SH-SY5Y (cell line): ENCODE measurements at regions not wholly inside any gene's neighbourhood (a gene's known extent, or its start where the extent isn't known, plus 50 kb on each side); places are given as distances from the start of the nearest gene placed in this dataset.

Source experiments
- GATA2 ChIP-seq: IDR thresholded peaks from 2 replicates; pipeline ENCODE4 v1.6.1; 2011; ENCODE audit warnings: mild to moderate bottlenecking, low read depth, low read length
- GATA3 ChIP-seq: IDR thresholded peaks from 2 replicates; pipeline ENCODE4 v1.6.1; 2011; ENCODE audit warnings: low read depth, mild to moderate bottlenecking, low read length, moderate library complexity

- TF ChIP-seq GATA2 (no peak), GATA3 (no peak)
Measured at GRCh38 chr1:4108758-4109627, 208.9 kb upstream of the C1orf174 start.

DNA sequence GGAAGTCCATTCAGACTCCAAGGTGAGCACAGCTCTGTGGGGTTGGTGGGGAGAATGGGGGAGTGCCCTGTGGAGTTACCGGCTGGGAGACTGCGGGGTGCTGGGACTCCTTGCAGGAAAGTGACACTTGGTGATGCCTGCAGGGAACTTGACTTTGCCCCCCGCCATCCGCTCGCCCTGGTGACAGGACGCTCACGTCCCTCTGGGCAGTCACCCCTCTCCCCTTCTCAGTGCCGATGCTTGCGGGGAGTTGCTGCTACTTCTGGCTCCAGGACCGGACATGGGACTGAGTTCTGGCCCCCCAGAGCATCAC is 209.5 kb upstream of the C1orf174 start:
- TF ChIP-seq GATA2 (no peak), GATA3 (no peak)

- TF ChIP-seq GATA2 (no peak), GATA3 (no peak)
Measured at GRCh38 chr1:4110888-4111287, 210.8 kb upstream of the C1orf174 start.

DNA sequence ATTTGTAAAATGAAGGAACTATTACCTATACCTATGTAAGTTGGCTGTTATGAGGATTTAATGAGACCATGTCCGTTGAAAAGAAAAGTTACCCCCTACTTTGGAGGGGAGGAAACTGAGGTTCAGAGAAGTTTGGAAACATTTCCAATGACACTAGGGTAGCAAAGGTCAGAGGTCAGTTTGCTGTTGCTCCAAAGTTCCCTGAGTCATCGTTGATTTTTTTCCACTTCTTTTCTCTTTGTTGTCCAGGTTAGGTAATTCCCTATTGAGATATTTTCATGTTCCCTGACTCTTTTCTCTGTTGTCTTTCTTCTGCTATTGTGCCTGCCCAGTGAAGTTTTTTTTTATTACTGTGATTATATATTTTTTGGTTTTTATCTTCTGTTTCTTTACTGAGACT is 213.8 kb upstream of the C1orf174 start:
- TF ChIP-seq GATA2 (no peak), GATA3 (no peak)

DNA sequence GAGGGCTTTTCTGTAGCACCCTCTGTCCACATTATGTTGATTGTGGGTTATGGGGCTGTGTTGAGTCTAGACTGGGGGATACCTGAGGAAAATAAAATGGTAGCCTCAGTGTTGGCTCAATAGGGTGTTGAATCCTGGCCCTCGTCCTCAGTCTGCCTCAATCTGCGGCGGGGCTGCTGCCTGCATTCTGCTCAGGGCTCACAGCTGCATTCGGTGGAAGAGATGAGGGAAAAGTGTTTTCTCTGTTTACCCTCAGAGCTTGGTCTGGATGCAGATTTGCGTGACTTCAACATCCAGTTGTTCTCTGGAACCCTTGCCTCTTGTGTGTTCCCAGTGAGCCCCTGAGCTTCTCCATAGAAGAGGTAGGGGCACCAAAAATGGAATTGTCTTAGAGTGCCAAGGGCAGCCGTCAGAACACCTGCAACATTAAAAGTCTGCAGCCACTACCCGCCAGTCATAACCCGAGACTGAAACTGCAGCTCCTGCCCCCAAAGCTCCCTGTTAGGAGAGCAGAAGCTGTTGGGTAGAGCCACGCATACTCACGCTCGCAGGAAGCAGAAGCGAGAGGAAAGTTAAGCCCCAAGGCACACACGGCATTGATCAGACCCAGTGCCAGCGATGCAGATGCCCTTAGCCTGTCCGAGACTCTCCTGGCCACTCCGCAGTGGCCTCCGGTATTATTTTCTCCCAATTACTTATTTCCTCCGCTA is 215.3 kb upstream of the C1orf174 start:
- TF ChIP-seq GATA3 (no peak), GATA2 (no peak)

GRCh38 chr1:4117196-4117595 is 217.1 kb upstream of the C1orf174 start:
- no peak for TF ChIP-seq GATA2
- no peak for TF ChIP-seq GATA3

GRCh38 chr1:4118746-4119515 is 218.9 kb upstream of the C1orf174 start:
- TF ChIP-seq GATA2 = no peak
- no peak for TF ChIP-seq GATA3

- TF ChIP-seq GATA2 (no peak), GATA3 (no peak)
Measured at GRCh38 chr1:4119516-4120220, 219.6 kb upstream of the C1orf174 start.

DNA sequence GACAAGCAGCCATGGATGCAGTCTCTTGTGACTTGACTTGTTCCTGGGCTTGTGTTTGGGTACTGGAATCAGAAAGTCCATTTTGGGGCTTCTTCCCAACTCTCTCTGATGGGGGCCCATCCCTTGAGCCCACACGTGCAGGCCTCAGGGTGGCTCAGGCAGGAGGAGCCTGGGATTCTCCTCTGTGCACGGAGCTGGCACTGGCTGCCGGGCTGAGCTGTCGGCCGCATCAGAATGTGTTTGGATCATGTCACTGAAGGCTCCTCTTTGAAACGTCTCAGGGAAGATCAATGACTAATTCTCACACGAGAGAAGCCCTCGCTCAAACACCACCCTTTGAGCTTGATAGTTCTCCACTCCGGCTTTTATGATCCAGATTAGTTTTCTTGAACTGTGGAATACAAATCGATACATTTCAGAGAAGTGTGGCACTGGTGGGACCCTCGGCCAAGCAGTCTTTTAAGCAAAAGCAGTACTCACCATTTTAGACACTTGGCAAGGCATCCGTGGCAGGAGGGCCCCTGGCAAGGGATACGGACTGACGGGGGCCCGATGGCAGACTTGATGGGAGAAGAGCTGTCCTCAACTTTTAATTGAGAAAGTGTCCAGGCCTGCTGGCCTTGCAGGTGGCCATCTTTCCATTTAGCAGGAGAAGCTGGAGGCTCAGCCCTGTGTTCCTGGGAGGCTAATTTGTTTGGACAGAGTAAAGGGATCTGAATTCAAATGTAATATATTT is 220.7 kb upstream of the C1orf174 start:
- TF ChIP-seq GATA3 (no peak), GATA2 (no peak)

DNA sequence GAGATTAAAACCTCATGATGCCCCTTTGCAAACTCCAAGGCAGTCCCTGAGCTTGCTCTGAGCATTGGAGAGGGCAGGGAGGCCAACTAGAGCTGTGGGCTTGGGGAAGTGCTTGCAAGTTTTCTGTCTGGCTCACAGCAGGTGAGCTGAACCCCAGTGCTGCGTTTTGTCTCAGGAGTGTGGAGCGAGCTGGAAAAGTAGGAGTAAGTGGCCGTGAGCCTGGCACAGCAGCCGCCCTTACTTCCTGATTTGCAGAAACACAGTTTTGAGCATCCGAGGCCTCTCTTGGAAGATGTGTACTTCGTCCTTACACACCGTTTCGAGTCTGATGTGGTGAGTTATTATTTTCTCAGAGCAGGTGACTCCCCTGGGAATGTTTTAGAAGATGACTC is 221.2 kb upstream of the C1orf174 start:
- TF ChIP-seq GATA2 = no peak
- TF ChIP-seq GATA3 = no peak

GRCh38 chr1:4121834-4122512 is 221.9 kb upstream of the C1orf174 start:
- TF ChIP-seq GATA2 (no peak), GATA3 (no peak)

GRCh38 chr1:4122513-4123160 is 222.6 kb upstream of the C1orf174 start:
- TF ChIP-seq GATA3 = no peak
- no peak for TF ChIP-seq GATA2
